SIG-M5 treated with dmso at 0.1 percent for 504 hours (cell line): ENCODE measurements at regions not wholly inside any gene's neighbourhood (a gene's known extent, or its start where the extent isn't known, plus 50 kb on each side); places are given as distances from the start of the nearest gene placed in this dataset.

ENCODE experiments used
- DNase-seq: peaks from one replicate; lab custom pipeline; 2025; ENCODE audit not compliant: unreplicated experiment; lab: John Stamatoyannopoulos, UW

DNA sequence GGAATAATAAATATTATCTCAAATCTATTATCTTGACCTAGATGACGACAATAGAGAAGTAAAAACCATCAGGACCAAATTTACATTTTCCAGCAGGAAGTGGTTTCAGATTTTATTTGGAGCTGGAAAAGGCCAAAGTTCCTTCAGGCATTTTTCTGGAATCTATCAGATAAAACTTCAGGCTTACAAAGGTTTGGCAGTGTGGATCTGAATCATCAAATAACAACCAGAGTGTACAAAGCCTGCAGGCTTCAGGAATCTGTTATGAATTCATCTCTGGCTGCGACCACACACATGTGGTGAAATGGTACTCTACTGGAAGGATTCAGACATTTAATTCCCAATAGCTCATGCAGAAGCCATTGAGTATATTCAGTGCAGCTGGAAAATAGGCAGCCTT, 726.4 kb upstream of the GRAMD2B start:
- DNase-seq: no peak

DNA sequence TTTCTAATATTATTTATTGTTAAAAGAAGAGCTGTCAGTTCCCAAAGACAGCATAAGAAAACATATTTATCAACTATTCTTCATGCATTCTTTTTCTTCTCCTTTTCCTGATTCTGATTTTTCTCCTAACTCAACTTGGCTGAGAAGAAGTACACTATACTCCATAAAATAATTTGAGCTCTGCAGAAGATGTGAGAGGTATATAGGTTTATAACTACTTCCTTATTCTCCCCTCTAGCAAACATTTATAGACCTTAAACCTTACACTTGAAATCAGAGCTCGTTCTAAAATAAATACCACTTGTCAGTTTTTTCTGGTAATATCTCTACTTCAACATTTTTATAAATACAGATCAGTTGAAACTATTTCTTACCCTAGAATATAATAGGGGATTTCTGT, 724.8 kb upstream of the GRAMD2B start:
- DNase-seq: no peak

- no peak for DNase-seq
Observed at GRCh38 chr5:125699860-125700259, 723.3 kb upstream of the GRAMD2B start.

GRCh38 chr5:125700380-125700861, 722.8 kb upstream of the GRAMD2B start:
- DNase-seq: no peak

DNA sequence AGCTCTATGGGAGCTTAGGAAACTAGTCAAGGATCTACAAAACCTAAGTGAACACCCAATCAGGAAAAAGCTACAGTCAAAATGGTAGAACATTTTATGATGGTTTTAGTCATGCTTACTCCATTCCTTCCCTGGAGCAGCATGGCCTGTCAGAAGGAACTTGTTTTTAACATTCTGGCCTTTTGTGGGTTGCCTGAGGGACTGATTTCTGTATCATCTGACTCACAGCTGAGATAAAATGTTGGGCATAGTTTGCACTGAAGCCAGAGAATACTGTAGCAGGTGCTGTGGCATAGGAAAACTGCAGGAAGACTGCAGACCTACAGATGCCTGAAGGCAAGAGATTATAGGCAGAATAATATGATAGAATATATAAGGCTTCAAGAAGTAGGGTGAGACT, 719.6 kb upstream of the GRAMD2B start:
- no peak for DNase-seq

DNA sequence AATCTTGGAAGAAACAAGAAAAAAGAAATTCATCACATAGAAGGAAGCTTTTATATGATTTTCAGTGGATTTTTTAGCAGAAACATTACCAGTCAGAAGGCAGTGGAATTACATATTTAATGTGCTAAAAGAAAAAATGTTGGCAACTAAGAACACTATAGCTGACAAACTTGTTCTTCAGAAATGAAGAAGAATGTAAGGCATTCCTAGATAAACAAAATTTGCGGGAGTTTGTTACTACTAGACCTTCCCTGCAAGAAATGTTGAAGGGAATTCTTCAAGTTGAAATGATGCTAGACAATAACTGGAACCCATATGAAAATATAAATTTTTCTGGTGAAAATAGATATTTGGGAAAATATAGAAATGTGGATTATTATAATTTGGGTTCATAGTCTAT, 718.3 kb upstream of the GRAMD2B start:
- no peak for DNase-seq

- DNase-seq: no peak
Observed at GRCh38 chr5:125708583-125708982, 714.6 kb upstream of the GRAMD2B start.

DNA sequence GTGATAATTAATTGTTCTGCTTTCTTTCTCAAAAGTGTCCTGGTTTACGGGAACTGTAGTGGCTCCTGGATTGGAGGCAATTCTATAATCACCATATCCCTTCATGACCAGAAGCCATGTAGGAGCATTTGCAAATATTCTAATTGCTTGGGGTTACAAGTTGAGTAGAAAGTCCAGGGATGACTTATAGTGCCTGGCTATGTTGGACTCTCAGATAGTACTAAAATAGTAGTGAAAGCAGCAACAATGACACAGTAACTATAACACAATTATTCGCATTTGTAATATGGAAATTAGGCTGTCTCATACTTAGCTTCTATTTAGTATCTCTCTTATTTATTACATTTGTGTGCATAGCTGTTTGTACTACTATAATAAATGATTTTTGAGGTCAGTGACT, 712.5 kb upstream of the GRAMD2B start:
- no peak for DNase-seq

- DNase-seq: no peak
Observed at GRCh38 chr5:125712397-125712796, 710.8 kb upstream of the GRAMD2B start.

- DNase-seq: no peak
Observed at GRCh38 chr5:125713109-125713805, 710.0 kb upstream of the GRAMD2B start.

GRCh38 chr5:125715216-125715615, 708.0 kb upstream of the GRAMD2B start:
- DNase-seq: no peak

DNA sequence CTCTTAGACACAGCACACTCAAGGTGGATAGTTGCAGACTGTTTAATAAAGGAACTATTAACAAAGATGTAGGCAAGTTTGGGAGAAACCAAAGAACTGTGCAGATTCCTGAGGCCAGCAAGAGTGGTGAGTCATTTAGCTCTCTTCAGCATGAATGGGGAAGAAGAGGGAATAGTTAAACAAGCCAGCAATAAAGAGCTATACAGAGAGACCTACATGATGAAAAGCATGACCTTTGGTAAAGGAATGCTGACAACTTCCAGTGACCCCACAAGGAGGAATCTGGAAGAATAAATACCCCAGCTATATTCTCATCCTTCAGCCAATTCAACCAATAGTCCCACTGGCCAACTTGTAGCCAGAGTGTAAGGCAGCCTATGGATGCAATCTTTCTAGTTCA, 706.0 kb upstream of the GRAMD2B start:
- no peak for DNase-seq

GRCh38 chr5:125719681-125720347, 703.4 kb upstream of the GRAMD2B start:
- DNase-seq: peak; percentile 22

DNA sequence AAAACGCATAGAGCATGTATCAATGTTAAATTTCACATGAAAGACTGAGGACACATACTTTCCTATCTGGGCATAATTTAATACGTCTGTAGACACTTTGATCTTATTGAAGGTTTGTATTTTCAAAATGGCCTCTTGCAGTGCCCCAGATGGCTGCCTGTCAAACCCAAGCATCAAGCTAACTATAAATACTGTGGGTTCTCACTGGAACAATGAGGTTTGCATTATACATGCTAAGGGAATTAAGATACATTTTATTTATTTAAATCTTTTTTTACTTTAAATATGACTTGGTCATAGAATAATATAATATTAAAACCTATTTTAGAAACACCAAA, 702.9 kb upstream of the GRAMD2B start:
- no peak for DNase-seq

- no peak for DNase-seq
Observed at GRCh38 chr5:125720721-125721120, 702.5 kb upstream of the GRAMD2B start.

- no peak for DNase-seq
Observed at GRCh38 chr5:125722550-125722949, 700.7 kb upstream of the GRAMD2B start.

DNA sequence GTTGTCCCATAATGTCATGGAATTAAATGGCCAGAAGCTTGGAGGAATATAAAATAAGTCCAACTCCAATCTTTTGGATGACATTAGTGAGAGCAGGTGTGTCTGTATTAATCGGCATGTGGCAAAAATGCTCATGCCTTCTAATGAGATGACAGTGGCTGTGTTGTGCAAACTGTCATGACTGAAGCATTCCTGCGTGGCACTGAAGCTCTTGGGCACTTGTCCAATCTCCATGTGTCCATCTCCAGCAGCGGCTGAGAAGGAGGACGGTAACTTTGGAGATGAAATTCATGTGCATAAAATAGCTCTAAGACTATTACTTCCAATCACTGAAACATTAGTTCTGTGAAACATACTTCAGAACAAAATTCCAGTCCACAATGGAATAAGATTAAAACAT, 697.5 kb upstream of the GRAMD2B start:
- DNase-seq: no peak

- DNase-seq: no peak
Observed at GRCh38 chr5:125743939-125744338, 679.3 kb upstream of the GRAMD2B start.

GRCh38 chr5:125746917-125747316, 676.3 kb upstream of the GRAMD2B start:
- no peak for DNase-seq

DNA sequence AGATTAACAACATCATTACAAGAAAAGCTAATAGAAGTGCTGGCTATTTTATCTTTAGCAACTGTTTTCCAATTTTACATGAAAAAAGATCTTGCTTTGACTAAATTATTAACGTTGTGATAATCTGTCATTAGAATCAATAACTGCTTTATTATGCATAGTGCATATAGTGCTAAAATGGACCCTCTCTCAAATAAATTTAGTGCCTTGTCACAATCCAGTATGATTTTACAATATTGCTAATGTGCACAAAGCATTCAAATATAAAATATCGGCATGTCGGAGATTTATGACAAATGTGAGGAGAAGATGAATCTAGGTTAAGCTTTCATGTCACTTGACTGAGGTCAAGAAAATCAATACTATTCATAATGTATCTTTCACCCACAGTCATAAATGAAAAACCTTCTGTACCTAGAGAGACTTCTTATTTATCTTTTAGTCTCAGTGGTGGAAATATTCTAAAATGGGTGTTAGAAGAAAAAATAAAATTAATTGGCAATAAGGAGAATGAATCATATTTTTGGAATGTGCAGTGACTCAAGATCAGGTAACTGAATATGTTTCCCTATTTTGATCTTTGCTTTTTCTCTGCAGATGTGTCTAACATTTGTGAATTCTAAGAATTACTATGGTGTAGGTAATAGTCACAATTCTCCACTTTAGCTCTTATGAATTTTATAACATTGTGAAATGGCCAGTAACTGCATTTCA, 672.9 kb upstream of the GRAMD2B start:
- DNase-seq: no peak

DNA sequence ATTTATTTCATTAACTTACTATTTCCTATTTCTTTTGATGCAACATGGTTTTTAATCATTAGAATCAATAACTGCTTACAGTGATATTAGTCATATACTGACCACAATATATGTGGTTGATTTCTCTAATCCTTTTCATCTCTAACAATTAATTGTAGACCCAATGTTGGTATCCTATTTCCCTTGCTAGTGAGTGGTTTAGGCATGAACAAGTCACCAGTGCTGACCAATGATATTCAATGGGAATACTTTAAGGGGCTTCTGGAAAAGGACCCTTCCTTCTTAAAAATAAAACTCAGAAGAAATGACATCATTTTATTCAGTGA, 672.4 kb upstream of the GRAMD2B start:
- DNase-seq: no peak

DNA sequence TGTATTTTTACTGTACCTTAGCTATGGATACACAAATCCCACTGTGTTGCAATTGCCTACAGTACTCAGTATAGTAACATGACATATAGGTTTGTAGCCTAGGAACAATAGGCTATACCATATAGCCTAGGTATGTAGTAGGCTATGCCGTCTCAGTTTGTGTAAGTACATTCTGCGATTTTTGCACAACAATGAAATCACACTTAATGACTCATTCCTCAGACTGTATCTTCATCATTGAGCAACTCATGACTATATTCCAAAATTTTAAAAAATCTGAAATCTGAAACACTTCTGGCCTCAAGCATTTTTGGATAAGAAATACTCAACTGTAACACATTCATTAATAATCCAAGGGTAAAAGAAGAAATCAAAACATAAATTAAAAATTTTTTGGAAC, 666.8 kb upstream of the GRAMD2B start:
- DNase-seq: no peak
